NT2/D1 (cell line): ENCODE measurements at regions not wholly inside any gene's neighbourhood (a gene's known extent, or its start where the extent isn't known, plus 50 kb on each side); places are given as distances from the start of the nearest gene placed in this dataset.

Source experiments
- YY1 ChIP-seq: IDR thresholded peaks from 2 replicates; pipeline ENCODE4 v1.6.1; 2011; ENCODE audit not compliant: insufficient read length, insufficient read depth
- ZNF274 ChIP-seq: IDR thresholded peaks from 2 replicates; pipeline ENCODE4 v1.6.1; 2011; ENCODE audit warnings: mild to moderate bottlenecking, low read depth, low read length

DNA sequence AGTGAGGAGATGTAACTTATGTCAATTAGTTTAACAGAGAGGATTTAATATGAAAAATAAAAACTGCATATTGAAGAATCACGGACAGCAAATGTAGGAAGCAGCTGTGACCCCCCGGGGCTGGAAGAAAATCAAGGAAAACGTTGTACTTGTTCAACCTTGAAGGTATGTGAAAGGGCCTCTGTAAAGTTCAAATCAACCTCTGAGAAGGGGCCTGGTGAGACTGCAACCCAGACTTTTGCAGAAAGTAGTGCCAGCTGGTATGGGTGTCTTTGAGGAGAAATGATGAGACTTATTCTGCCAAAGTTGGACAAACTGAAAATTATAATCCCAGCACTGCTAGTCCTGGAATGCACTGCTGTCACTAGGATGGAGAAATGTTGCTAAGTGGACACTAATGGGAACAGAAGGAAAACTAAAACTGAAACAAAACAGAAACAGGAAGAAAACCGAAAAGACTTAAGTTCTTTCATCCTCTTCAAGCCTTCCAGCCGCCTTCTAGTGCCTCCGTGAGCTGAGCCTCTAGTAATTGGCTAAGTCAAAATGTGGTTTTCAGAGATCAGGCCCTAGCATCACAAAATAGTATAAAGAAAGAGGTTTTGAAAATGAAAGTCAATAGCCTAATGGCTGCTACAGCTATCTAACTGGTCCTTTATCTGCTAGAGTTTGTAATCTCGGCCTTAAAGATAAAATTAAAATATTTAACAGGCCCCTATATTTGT is 253.7 kb upstream of the SORCS1 start:
- TF ChIP-seq ZNF274 (no peak), YY1 (no peak)
